ENCODE measurements at regions not wholly inside any gene's neighbourhood (a gene's known extent, or its start where the extent isn't known, plus 50 kb on each side); places are given as distances from the start of the nearest gene placed in this dataset.

DNA sequence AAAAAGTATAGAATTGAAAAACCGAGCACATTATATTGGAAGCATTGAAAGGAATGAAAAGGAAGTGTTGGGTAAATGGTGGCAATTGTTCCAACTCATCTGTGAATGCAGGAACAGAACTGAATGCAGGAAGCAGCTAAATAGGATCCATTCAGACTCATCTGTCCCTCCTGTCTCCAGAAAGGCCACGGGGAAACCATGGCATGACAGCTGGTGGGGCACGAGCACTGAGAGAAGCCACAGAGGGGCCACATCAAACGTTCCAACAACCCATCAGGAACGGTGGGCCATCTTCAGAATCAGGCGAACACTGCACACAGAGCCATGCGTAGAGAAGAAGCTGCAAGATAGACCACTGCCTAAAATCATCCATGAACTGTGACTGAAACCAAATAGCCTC, 138.5 kb upstream of the SLC35G4 start:
- no TSS peak for BruUV-seq (replicated peaks)
- no peak overlapping the region for H3K4me3 ChIP-seq
- no peaks in the 10 kb centered on the region for H4K20me1 ChIP-seq (replicated peaks; ENCODE audit: control insufficient read depth, insufficient read depth, low read length)
- in situ Hi-C loops (cut with MboI) (no loop called here), intact Hi-C loops (cut with micrococcal nuclease) (no loop called here)
- H3K36me3 ChIP-seq (ENCODE audit: control insufficient read depth, insufficient read depth, low read length) = no peaks in the 10 kb centered on the region
- FAIRE-seq = no peak
- H3K27me3 ChIP-seq (ENCODE audit: control insufficient read depth in 2 of 2, insufficient read depth in 2 of 2, low read length in 2 of 2) = no peaks in the 10 kb centered on the region; a peak in 1 of 5 replicates
- ChIA-PET POLR2A (no interaction called here), CTCF (ENCODE audit: low intra/inter-chr PET ratio) (no interaction called here)
- no peaks in the 10 kb centered on the region for H3K79me2 ChIP-seq (ENCODE audit: control insufficient read depth, insufficient read depth, low read length)
- no peak overlapping the region for H3K9ac ChIP-seq (ENCODE audit: insufficient read depth in 1 of 2, low read depth in 2 of 2, low read length in 2 of 2)
- H3K9me3 ChIP-seq (replicated peaks; ENCODE audit: control insufficient read depth, insufficient read depth, low read depth, low read length) = no peaks in the 10 kb centered on the region
- WGBS (ENCODE audit: insufficient coverage, low coverage, missing lambda C conversion rate) = 0% methylated on average over 6 of the region's 7 CpGs
- H3K27ac ChIP-seq (ENCODE audit: extremely low read depth, low read depth, low read length) = no peak overlapping the region
- H3K4me2 ChIP-seq (ENCODE audit: insufficient read depth, low read length) = no peak overlapping the region
- no peak for DNase-seq (ENCODE audit: extremely low read depth in 1 of 4, low spot score in 3 of 4)
- no peak for ATAC-seq
- H3K9me1 ChIP-seq (ENCODE audit: control insufficient read depth, insufficient read depth, low read length) = no peaks in the 10 kb centered on the region
- H3K4me1 ChIP-seq (replicated peaks in 1 of 2; ENCODE audit: control insufficient read depth in 2 of 2, insufficient read depth in 2 of 2, low read length in 2 of 2) = no peaks in the 10 kb centered on the region
- TF ChIP-seq, protein P1, sequence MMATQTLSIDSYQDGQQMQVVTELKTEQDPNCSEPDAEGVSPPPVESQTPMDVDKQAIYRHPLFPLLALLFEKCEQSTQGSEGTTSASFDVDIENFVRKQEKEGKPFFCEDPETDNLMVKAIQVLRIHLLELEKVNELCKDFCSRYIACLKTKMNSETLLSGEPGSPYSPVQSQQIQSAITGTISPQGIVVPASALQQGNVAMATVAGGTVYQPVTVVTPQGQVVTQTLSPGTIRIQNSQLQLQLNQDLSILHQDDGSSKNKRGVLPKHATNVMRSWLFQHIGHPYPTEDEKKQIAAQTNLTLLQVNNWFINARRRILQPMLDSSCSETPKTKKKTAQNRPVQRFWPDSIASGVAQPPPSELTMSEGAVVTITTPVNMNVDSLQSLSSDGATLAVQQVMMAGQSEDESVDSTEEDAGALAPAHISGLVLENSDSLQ (IDR thresholded peaks at IDR 0.05) = no peak
- no peak for TF ChIP-seq SRF (CRISPR knock-in tag; IDR thresholded peaks at IDR 0.05)
- no peak for TF ChIP-seq ZNF23 (CRISPR knock-in tag; IDR thresholded peaks at IDR 0.05)
- TF ChIP-seq, protein P2, sequence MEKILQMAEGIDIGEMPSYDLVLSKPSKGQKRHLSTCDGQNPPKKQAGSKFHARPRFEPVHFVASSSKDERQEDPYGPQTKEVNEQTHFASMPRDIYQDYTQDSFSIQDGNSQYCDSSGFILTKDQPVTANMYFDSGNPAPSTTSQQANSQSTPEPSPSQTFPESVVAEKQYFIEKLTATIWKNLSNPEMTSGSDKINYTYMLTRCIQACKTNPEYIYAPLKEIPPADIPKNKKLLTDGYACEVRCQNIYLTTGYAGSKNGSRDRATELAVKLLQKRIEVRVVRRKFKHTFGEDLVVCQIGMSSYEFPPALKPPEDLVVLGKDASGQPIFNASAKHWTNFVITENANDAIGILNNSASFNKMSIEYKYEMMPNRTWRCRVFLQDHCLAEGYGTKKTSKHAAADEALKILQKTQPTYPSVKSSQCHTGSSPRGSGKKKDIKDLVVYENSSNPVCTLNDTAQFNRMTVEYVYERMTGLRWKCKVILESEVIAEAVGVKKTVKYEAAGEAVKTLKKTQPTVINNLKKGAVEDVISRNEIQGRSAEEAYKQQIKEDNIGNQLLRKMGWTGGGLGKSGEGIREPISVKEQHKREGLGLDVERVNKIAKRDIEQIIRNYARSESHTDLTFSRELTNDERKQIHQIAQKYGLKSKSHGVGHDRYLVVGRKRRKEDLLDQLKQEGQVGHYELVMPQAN (IDR thresholded peaks at IDR 0.05; ENCODE audit: borderline replicate concordance) = no peak
- TF ChIP-seq, protein P3, sequence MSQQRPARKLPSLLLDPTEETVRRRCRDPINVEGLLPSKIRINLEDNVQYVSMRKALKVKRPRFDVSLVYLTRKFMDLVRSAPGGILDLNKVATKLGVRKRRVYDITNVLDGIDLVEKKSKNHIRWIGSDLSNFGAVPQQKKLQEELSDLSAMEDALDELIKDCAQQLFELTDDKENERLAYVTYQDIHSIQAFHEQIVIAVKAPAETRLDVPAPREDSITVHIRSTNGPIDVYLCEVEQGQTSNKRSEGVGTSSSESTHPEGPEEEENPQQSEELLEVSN (IDR thresholded peaks at IDR 0.05; ENCODE audit: borderline replicate concordance in 1 of 2, extremely low read depth in 1 of 2, insufficient read depth in 1 of 2, insufficient read length in 1 of 2, low read depth in 1 of 2, low read length in 1 of 2, poor library complexity in 1 of 2, severe bottlenecking in 1 of 2) = no peak
- no peak for TF ChIP-seq POLR2G (IDR thresholded peaks at IDR 0.05; ENCODE audit: low read depth, low read length)
- no peak for TF ChIP-seq KLF10 (CRISPR knock-in tag; IDR thresholded peaks at IDR 0.05)
- TF ChIP-seq TEAD2 (tag; IDR thresholded peaks at IDR 0.05) = no peak
- no peak for TF ChIP-seq ZFP1 (CRISPR knock-in tag; IDR thresholded peaks at IDR 0.05)
- TF ChIP-seq ZNF436 (CRISPR knock-in tag; IDR thresholded peaks at IDR 0.05) = no peak
- TF ChIP-seq RB1 (IDR thresholded peaks at IDR 0.05; ENCODE audit: low read depth) = no peak
- TF ChIP-seq ETV5 (CRISPR knock-in tag; IDR thresholded peaks at IDR 0.05; ENCODE audit: low read depth) = no peak
- TF ChIP-seq SRSF1 (IDR thresholded peaks at IDR 0.05; ENCODE audit: low read depth, low read length) = no peak
- H2AFZ ChIP-seq (ENCODE audit: low read depth, low read length) = no peak overlapping the region

Measured in K562 (cell line).